ENCODE measurements at regions not wholly inside any gene's neighbourhood (a gene's known extent, or its start where the extent isn't known, plus 50 kb on each side); places are given as distances from the start of the nearest gene placed in this dataset.

GRCh38 chr11:127683321-127683720 lies 682.8 kb upstream of the KIRREL3 start:
- Mint-ChIP-seq H3K27me3 (ENCODE audit: insufficient read depth) (no peaks in the 10 kb centered on the region), H3K9me3 (no peaks in the 10 kb centered on the region), H3K27ac (no peak overlapping the region), H3K36me3 (ENCODE audit: low read depth) (no peaks in the 10 kb centered on the region), H3K4me3 (no peak overlapping the region), H3K4me1 (ENCODE audit: low read depth) (no peaks in the 10 kb centered on the region)
- intact Hi-C loops (cut with micrococcal nuclease): no loop called here
- DNase-seq (ENCODE audit: low spot score): no peak

GRCh38 chr11:127679816-127680545 lies 679.4 kb upstream of the KIRREL3 start:
- no peak for DNase-seq (ENCODE audit: low spot score)
- intact Hi-C loops (cut with micrococcal nuclease): no loop called here
- Mint-ChIP-seq H3K4me1 (ENCODE audit: low read depth) (no peaks in the 10 kb centered on the region), H3K27ac (no peak overlapping the region), H3K27me3 (ENCODE audit: insufficient read depth) (peaks cover 3% of the 10 kb centered on the region), H3K4me3 (no peak overlapping the region), H3K36me3 (ENCODE audit: low read depth) (no peaks in the 10 kb centered on the region), H3K9me3 (no peaks in the 10 kb centered on the region)

GRCh38 chr11:127678631-127679030 lies 678.1 kb upstream of the KIRREL3 start:
- Mint-ChIP-seq H3K4me3 (no peak overlapping the region), H3K27me3 (ENCODE audit: insufficient read depth) (peaks cover 3% of the 10 kb centered on the region), H3K9me3 (no peaks in the 10 kb centered on the region), H3K36me3 (ENCODE audit: low read depth) (no peaks in the 10 kb centered on the region), H3K27ac (no peak overlapping the region), H3K4me1 (ENCODE audit: low read depth) (no peaks in the 10 kb centered on the region)
- intact Hi-C loops (cut with micrococcal nuclease): no loop called here
- no peak for DNase-seq (ENCODE audit: low spot score)

- DNase-seq (ENCODE audit: low spot score): no peak
- no peaks in the 10 kb centered on the region for H3K4me1 Mint-ChIP-seq (ENCODE audit: low read depth)
- H3K9me3 Mint-ChIP-seq: no peaks in the 10 kb centered on the region
- H3K27ac Mint-ChIP-seq: no peak overlapping the region
- intact Hi-C loops (cut with micrococcal nuclease): no loop called here
- no peak overlapping the region for H3K4me3 Mint-ChIP-seq
- H3K36me3 Mint-ChIP-seq (ENCODE audit: low read depth): no peaks in the 10 kb centered on the region
- peaks cover 4% of the 10 kb centered on the region for H3K27me3 Mint-ChIP-seq (ENCODE audit: insufficient read depth)
Observed at GRCh38 chr11:127677660-127678425, 677.3 kb upstream of the KIRREL3 start.

- H3K9me3 Mint-ChIP-seq: no peaks in the 10 kb centered on the region
- H3K4me3 Mint-ChIP-seq: no peak overlapping the region
- intact Hi-C loops (cut with micrococcal nuclease): no loop called here
- H3K27me3 Mint-ChIP-seq (ENCODE audit: insufficient read depth): peaks cover 4% of the 10 kb centered on the region
- no peaks in the 10 kb centered on the region for H3K36me3 Mint-ChIP-seq (ENCODE audit: low read depth)
- no peak overlapping the region for H3K27ac Mint-ChIP-seq
- DNase-seq (ENCODE audit: low spot score): no peak
- no peaks in the 10 kb centered on the region for H3K4me1 Mint-ChIP-seq (ENCODE audit: low read depth)
Observed at GRCh38 chr11:127675581-127675980, 675.0 kb upstream of the KIRREL3 start.

- H3K27ac Mint-ChIP-seq: no peak overlapping the region
- H3K36me3 Mint-ChIP-seq (ENCODE audit: low read depth): no peaks in the 10 kb centered on the region
- intact Hi-C loops (cut with micrococcal nuclease): no loop called here
- H3K27me3 Mint-ChIP-seq (ENCODE audit: insufficient read depth): peaks cover 4% of the 10 kb centered on the region
- H3K9me3 Mint-ChIP-seq: no peaks in the 10 kb centered on the region
- no peaks in the 10 kb centered on the region for H3K4me1 Mint-ChIP-seq (ENCODE audit: low read depth)
- no peak overlapping the region for H3K4me3 Mint-ChIP-seq
- no peak for DNase-seq (ENCODE audit: low spot score)
Observed at GRCh38 chr11:127674754-127675153, 674.2 kb upstream of the KIRREL3 start.

GRCh38 chr11:127670374-127671119 lies 670.0 kb upstream of the KIRREL3 start:
- no peaks in the 10 kb centered on the region for H3K9me3 Mint-ChIP-seq
- no peak overlapping the region for H3K27ac Mint-ChIP-seq
- no peak overlapping the region for H3K4me3 Mint-ChIP-seq
- peaks cover 2% of the 10 kb centered on the region for H3K27me3 Mint-ChIP-seq (ENCODE audit: insufficient read depth)
- no peak for DNase-seq (ENCODE audit: low spot score)
- H3K4me1 Mint-ChIP-seq (ENCODE audit: low read depth): no peaks in the 10 kb centered on the region
- H3K36me3 Mint-ChIP-seq (ENCODE audit: low read depth): no peaks in the 10 kb centered on the region
- intact Hi-C loops (cut with micrococcal nuclease): no loop called here

- Mint-ChIP-seq H3K9me3 (no peaks in the 10 kb centered on the region), H3K27me3 (ENCODE audit: insufficient read depth) (no peaks in the 10 kb centered on the region), H3K4me3 (no peak overlapping the region), H3K4me1 (ENCODE audit: low read depth) (no peaks in the 10 kb centered on the region), H3K36me3 (ENCODE audit: low read depth) (no peaks in the 10 kb centered on the region), H3K27ac (no peak overlapping the region)
- intact Hi-C loops (cut with micrococcal nuclease): no loop called here
- DNase-seq (ENCODE audit: low spot score): no peak
Observed at GRCh38 chr11:127656116-127656836, 655.7 kb upstream of the KIRREL3 start.

- no peak overlapping the region for H3K27ac Mint-ChIP-seq
- H3K36me3 Mint-ChIP-seq (ENCODE audit: low read depth): no peaks in the 10 kb centered on the region
- no peak for DNase-seq (ENCODE audit: low spot score)
- intact Hi-C loops (cut with micrococcal nuclease): no loop called here
- no peaks in the 10 kb centered on the region for H3K27me3 Mint-ChIP-seq (ENCODE audit: insufficient read depth)
- no peaks in the 10 kb centered on the region for H3K9me3 Mint-ChIP-seq
- no peak overlapping the region for H3K4me3 Mint-ChIP-seq
- no peaks in the 10 kb centered on the region for H3K4me1 Mint-ChIP-seq (ENCODE audit: low read depth)
Observed at GRCh38 chr11:127653076-127653475, 652.5 kb upstream of the KIRREL3 start.

- Mint-ChIP-seq H3K36me3 (ENCODE audit: low read depth) (no peaks in the 10 kb centered on the region), H3K4me3 (no peak overlapping the region), H3K4me1 (ENCODE audit: low read depth) (no peaks in the 10 kb centered on the region), H3K27me3 (ENCODE audit: insufficient read depth) (no peaks in the 10 kb centered on the region), H3K9me3 (no peaks in the 10 kb centered on the region), H3K27ac (no peak overlapping the region)
- intact Hi-C loops (cut with micrococcal nuclease): no loop called here
- no peak for DNase-seq (ENCODE audit: low spot score)
Observed at GRCh38 chr11:127651888-127652221, 651.3 kb upstream of the KIRREL3 start.

- no peak for DNase-seq (ENCODE audit: low spot score)
- H3K4me1 Mint-ChIP-seq (ENCODE audit: low read depth): no peaks in the 10 kb centered on the region
- no peaks in the 10 kb centered on the region for H3K36me3 Mint-ChIP-seq (ENCODE audit: low read depth)
- no peaks in the 10 kb centered on the region for H3K27me3 Mint-ChIP-seq (ENCODE audit: insufficient read depth)
- no peaks in the 10 kb centered on the region for H3K9me3 Mint-ChIP-seq
- no peak overlapping the region for H3K27ac Mint-ChIP-seq
- no peak overlapping the region for H3K4me3 Mint-ChIP-seq
- intact Hi-C loops (cut with micrococcal nuclease): no loop called here
Observed at GRCh38 chr11:127651175-127651887, 650.8 kb upstream of the KIRREL3 start.

- Mint-ChIP-seq H3K27ac (no peak overlapping the region), H3K4me3 (no peak overlapping the region), H3K4me1 (ENCODE audit: low read depth) (no peaks in the 10 kb centered on the region), H3K36me3 (ENCODE audit: low read depth) (no peaks in the 10 kb centered on the region), H3K9me3 (no peaks in the 10 kb centered on the region), H3K27me3 (ENCODE audit: insufficient read depth) (no peaks in the 10 kb centered on the region)
- no peak for DNase-seq (ENCODE audit: low spot score)
- intact Hi-C loops (cut with micrococcal nuclease): no loop called here
Observed at GRCh38 chr11:127649958-127650357, 649.4 kb upstream of the KIRREL3 start.

Data from activated T-helper 1 cell treated with anti-CD3 and anti-CD28 coated beads, Interleukin-12 subunit alpha, Interleukin-12 subunit beta, Interleukin-2, Interleukin-4 antibody, amounts not matched to agents 30 ng/mL and 10 ng/mL and 1 ng/mL, durations not matched to agents 14 hours and 24 hours and 36 hours (primary cell).